ENCODE measurements at regions not wholly inside any gene's neighbourhood (a gene's known extent, or its start where the extent isn't known, plus 50 kb on each side); places are given as distances from the start of the nearest gene placed in this dataset.

- TF ChIP-seq, protein P1, sequence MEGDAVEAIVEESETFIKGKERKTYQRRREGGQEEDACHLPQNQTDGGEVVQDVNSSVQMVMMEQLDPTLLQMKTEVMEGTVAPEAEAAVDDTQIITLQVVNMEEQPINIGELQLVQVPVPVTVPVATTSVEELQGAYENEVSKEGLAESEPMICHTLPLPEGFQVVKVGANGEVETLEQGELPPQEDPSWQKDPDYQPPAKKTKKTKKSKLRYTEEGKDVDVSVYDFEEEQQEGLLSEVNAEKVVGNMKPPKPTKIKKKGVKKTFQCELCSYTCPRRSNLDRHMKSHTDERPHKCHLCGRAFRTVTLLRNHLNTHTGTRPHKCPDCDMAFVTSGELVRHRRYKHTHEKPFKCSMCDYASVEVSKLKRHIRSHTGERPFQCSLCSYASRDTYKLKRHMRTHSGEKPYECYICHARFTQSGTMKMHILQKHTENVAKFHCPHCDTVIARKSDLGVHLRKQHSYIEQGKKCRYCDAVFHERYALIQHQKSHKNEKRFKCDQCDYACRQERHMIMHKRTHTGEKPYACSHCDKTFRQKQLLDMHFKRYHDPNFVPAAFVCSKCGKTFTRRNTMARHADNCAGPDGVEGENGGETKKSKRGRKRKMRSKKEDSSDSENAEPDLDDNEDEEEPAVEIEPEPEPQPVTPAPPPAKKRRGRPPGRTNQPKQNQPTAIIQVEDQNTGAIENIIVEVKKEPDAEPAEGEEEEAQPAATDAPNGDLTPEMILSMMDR (IDR thresholded peaks at IDR 0.05) = no peak
- TF ChIP-seq POLR2AphosphoS5 (IDR thresholded peaks at IDR 0.05) = no peak
Observed at GRCh38 chr11:128404437-128404836, 182.9 kb downstream of the ETS1 start.

Measured in suprapubic skin (tissue), 3 donors.